HG03558 (cell line): ENCODE measurements at regions not wholly inside any gene's neighbourhood (a gene's known extent, or its start where the extent isn't known, plus 50 kb on each side); places are given as distances from the start of the nearest gene placed in this dataset.
A peak's percentile ranks its signal among the peaks of the same experiment; 100 is the strongest.

Experiments used
- ATAC-seq: cut with Tn5 transposase; IDR thresholded peaks from one replicate; pipeline ENCODE4 v1.9.1; 2021; ENCODE audit warnings: moderate number of reproducible peaks; ENCODE audit not compliant: unreplicated experiment; ENCODE audit errors: extremely low read depth

GRCh38 chr10:90306187-90306586 is 551.7 kb downstream of the HTR7 start:
- ATAC-seq = no peak

- ATAC-seq = no peak
Measured at GRCh38 chr10:90308223-90308622, 549.6 kb downstream of the HTR7 start.

- ATAC-seq = no peak
Measured at GRCh38 chr10:90313576-90314325, 544.1 kb downstream of the HTR7 start.

- no peak for ATAC-seq
Measured at GRCh38 chr10:90314718-90315117, 543.1 kb downstream of the HTR7 start.

GRCh38 chr10:90317172-90317571 is 540.7 kb downstream of the HTR7 start:
- no peak for ATAC-seq

GRCh38 chr10:90318659-90319058 is 539.2 kb downstream of the HTR7 start:
- ATAC-seq = no peak

GRCh38 chr10:90319188-90319914 is 538.5 kb downstream of the HTR7 start:
- ATAC-seq = peak; percentile 85

- no peak for ATAC-seq
Measured at GRCh38 chr10:90321132-90321816, 536.6 kb downstream of the HTR7 start.

- ATAC-seq = no peak
Measured at GRCh38 chr10:90326498-90327267, 531.2 kb downstream of the HTR7 start.

- ATAC-seq = no peak
Measured at GRCh38 chr10:90327611-90328010, 530.2 kb downstream of the HTR7 start.

GRCh38 chr10:90328459-90328858 is 529.4 kb downstream of the HTR7 start:
- ATAC-seq = no peak

GRCh38 chr10:90328896-90329295 is 528.9 kb downstream of the HTR7 start:
- no peak for ATAC-seq

GRCh38 chr10:90337316-90337715 is 520.5 kb downstream of the HTR7 start:
- ATAC-seq = no peak

GRCh38 chr10:90342480-90342879 is 515.4 kb downstream of the HTR7 start:
- ATAC-seq = no peak

GRCh38 chr10:90344226-90344625 is 513.6 kb downstream of the HTR7 start:
- no peak for ATAC-seq

- no peak for ATAC-seq
Measured at GRCh38 chr10:90347239-90347638, 510.6 kb downstream of the HTR7 start.

GRCh38 chr10:90350122-90350521 is 507.7 kb downstream of the HTR7 start:
- ATAC-seq = no peak

GRCh38 chr10:90352288-90352687 is 505.6 kb downstream of the HTR7 start:
- ATAC-seq = no peak

GRCh38 chr10:90354914-90355313 is 502.9 kb downstream of the HTR7 start:
- no peak for ATAC-seq

GRCh38 chr10:90363799-90364483 is 493.9 kb downstream of the HTR7 start:
- no peak for ATAC-seq
